SIG-M5 treated with dmso at 0.1 percent for 504 hours (cell line): ENCODE measurements at regions not wholly inside any gene's neighbourhood (a gene's known extent, or its start where the extent isn't known, plus 50 kb on each side); places are given as distances from the start of the nearest gene placed in this dataset.
"Not testable (repeated sequence)": the region's sequence is repeated elsewhere in the genome, so short reads cannot be mapped to it uniquely, and the experiment has no call there.

Experiments used
- DNase-seq: peaks from one replicate; lab custom pipeline; 2025; ENCODE audit not compliant: unreplicated experiment; lab: John Stamatoyannopoulos, UW

- DNase-seq, result no peak
Observed at GRCh38 chr14:22118899-22119477, 445.4 kb upstream of the OR4E1 start.

- DNase-seq, result no peak
Observed at GRCh38 chr14:22113401-22113800, 439.8 kb upstream of the OR4E1 start.

GRCh38 chr14:22112004-22112403 lies 438.4 kb upstream of the OR4E1 start:
- no peak for DNase-seq

GRCh38 chr14:22107753-22108152 lies 434.1 kb upstream of the OR4E1 start:
- DNase-seq, result no peak

- DNase-seq, result no peak
Observed at GRCh38 chr14:22106700-22107697, 433.4 kb upstream of the OR4E1 start.

- no peak for DNase-seq
Observed at GRCh38 chr14:22105624-22106006, 432.0 kb upstream of the OR4E1 start.

GRCh38 chr14:22105006-22105623 lies 431.5 kb upstream of the OR4E1 start:
- DNase-seq, result no peak

GRCh38 chr14:22100764-22101120 lies 427.1 kb upstream of the OR4E1 start:
- DNase-seq, result not testable (repeated sequence)

GRCh38 chr14:22099942-22100763 lies 426.5 kb upstream of the OR4E1 start:
- peak; percentile 78 for DNase-seq

GRCh38 chr14:22098435-22098834 lies 424.8 kb upstream of the OR4E1 start:
- no peak for DNase-seq

GRCh38 chr14:22097586-22098292 lies 424.1 kb upstream of the OR4E1 start:
- DNase-seq, result no peak

- no peak for DNase-seq
Observed at GRCh38 chr14:22097072-22097471, 423.5 kb upstream of the OR4E1 start.

- no peak for DNase-seq
Observed at GRCh38 chr14:22096514-22096895, 422.9 kb upstream of the OR4E1 start.

GRCh38 chr14:22095860-22096513 lies 422.4 kb upstream of the OR4E1 start:
- DNase-seq, result no peak

GRCh38 chr14:22089940-22090339 lies 416.3 kb upstream of the OR4E1 start:
- no peak for DNase-seq

GRCh38 chr14:22088614-22089342 lies 415.2 kb upstream of the OR4E1 start:
- no peak for DNase-seq

- DNase-seq, result no peak
Observed at GRCh38 chr14:22086131-22086530, 412.5 kb upstream of the OR4E1 start.

GRCh38 chr14:22084393-22085281 lies 411.0 kb upstream of the OR4E1 start:
- peak; percentile 42 for DNase-seq
